ENCODE measurements at regions not wholly inside any gene's neighbourhood (a gene's known extent, or its start where the extent isn't known, plus 50 kb on each side); places are given as distances from the start of the nearest gene placed in this dataset.
A peak's percentile ranks its signal among the peaks of the same experiment; 100 is the strongest.
"Not testable (repeated sequence)": the region's sequence is repeated elsewhere in the genome, so short reads cannot be mapped to it uniquely, and the experiment has no call there.

DNA sequence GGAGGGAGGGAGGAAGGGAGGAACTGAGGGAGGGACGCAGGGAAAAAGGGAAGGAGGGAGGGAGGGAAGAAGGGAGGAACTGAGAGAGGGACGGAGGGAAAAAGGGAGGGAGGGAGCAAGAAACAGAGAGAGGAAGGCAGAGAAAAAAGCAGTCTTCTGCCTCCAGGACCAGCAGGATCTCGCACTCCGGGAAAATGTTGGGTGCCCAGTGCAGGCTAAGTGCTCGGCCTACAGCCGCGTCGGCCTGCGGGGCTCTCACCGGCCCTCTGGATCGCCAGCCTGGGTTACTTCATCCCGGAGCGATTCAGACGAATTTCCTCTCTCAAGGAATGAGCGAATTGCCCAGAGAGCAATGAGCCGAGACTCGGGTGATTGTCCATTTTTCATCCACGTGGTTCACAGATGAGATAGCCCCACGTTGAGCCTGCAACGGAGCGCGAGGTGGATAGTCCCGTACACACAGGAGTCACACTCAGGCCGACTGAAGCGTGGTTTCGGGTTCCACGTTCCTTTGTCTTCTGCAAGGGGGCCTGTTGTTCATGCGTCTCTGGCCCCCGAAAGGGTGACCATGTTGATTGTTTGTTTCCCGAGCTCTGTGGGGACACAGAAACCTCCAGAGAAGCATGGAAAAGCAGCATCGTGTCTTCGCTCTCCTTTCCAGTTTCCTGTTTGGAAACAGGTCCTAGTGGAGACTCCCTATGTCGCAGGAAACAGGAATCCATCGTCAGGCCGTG lies 1937.1 kb upstream of the DEFB115 start:
- not testable (repeated sequence) for DNase-seq

DNA sequence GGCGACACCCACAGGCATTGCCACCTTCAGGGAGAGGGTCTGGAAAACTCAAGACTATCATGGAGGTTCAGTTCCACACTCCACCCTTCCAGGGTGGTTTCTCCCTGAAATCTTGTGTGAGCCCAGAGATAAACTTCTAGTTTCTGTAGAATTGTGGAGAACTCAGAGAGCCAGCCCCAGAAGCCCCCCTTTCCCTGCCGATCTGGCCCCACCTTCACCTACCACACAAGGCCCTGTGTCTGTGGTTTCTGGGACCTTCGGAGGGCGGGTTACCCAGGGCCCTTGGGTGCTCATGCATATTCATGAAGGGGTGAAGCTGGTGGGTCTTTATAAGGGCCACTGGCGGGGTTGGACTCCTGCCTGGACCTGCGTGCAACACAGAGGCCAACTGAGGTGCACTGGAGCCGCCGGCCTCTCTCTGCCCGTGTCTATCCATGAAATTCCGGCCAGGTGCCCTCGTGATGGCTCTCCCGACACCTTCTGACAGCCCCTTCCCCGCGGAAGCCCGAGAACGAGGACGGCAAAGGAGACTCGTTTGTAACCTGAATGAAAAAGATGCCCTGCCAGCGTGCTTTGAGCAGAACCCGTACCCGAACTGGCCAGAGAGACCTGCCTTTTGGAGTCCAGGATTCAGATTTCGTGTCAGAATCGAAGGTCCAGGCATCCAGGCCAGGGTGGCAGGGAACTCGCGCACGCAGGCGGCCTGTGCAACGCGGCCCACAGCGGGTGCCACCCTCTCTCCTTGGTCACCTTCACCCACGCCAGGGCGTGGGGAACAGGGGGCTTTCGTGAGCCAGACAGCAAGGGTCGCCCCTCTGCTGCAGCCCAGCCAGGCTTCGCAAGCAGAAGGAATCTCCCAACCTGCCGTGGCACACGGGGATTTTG lies 1933.6 kb upstream of the DEFB115 start:
- DNase-seq, result not testable (repeated sequence)

GRCh38 chr20:29324516-29325303 lies 1932.8 kb upstream of the DEFB115 start:
- not testable (repeated sequence) for DNase-seq

DNA sequence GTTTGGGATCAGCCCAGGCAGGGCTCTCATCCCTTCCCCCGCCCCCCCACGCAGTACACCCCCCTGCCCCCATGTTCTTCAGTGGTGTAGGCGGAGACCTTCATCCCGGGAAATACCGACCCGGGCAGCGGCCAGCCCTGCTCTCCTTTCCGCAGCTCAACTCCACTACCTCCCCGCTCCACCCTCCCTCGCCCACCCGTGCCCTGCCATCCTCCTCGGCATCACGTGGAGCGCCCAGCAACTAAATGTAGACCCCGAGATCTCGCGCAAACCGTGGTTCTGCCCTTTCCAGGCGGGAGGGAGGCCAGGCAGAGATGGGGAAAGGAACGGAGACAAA lies 1932.2 kb upstream of the DEFB115 start:
- no peak for DNase-seq

- DNase-seq, result not testable (repeated sequence)
Measured at GRCh38 chr20:29325781-29326180, 1931.7 kb upstream of the DEFB115 start.

DNA sequence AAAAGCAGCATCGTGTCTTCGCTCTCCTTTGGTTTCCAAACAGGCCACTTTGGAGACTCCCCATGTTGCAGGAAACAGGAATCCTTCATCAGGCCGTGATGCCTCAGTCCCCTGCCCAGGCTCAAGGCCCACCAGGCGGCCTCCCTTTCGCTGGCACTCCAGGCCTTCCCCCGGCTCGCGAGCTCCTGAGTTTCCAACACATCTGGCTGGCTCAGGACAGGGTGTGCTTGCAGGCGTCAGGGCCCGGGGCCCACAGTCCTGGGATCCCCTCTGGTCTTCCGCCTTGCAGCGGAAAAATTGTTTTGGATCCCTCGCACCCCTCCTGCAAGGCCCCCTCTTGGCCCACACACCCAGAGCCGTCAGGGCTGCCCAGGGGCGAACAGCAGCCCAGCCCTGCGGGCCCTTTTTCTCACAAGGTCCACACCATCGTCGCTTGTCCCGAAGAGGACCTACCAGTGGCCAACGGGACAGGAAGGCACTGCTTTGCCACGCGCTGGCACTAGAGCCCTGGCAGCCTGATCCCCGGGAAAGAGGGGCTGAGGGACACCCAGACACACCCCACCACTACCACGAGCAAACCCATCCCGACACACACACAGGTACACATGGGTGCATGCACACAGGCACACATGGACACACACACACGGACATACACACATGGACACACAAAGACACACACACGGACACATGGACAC lies 1930.9 kb upstream of the DEFB115 start:
- DNase-seq, result no peak

GRCh38 chr20:29327600-29328420 lies 1929.7 kb upstream of the DEFB115 start:
- DNase-seq, result peak; percentile 29

- not testable (repeated sequence) for DNase-seq
Measured at GRCh38 chr20:29330429-29331115, 1926.9 kb upstream of the DEFB115 start.

GRCh38 chr20:29349836-29350235 lies 1907.6 kb upstream of the DEFB115 start:
- no peak for DNase-seq

DNA sequence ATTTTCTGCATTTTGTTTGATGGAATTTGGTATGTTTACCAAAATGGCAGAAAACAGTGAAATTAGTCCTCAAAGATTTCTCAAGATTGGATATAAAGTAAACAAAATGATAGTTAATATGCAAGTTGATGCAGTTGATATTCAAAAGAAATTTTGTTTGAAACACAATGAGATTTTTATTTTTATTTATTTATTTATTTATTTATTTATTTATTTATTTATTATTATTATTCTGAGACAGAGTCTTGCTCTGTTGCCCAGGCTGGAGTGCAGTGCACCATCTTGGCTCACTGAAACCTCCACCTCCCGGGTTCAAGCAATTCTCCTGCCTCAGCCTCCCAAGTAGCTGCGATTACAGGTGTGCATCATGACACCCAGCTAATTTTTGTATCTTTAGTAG lies 1881.5 kb upstream of the DEFB115 start:
- not testable (repeated sequence) for DNase-seq

GRCh38 chr20:29392853-29393252 lies 1864.6 kb upstream of the DEFB115 start:
- not testable (repeated sequence) for DNase-seq

DNA sequence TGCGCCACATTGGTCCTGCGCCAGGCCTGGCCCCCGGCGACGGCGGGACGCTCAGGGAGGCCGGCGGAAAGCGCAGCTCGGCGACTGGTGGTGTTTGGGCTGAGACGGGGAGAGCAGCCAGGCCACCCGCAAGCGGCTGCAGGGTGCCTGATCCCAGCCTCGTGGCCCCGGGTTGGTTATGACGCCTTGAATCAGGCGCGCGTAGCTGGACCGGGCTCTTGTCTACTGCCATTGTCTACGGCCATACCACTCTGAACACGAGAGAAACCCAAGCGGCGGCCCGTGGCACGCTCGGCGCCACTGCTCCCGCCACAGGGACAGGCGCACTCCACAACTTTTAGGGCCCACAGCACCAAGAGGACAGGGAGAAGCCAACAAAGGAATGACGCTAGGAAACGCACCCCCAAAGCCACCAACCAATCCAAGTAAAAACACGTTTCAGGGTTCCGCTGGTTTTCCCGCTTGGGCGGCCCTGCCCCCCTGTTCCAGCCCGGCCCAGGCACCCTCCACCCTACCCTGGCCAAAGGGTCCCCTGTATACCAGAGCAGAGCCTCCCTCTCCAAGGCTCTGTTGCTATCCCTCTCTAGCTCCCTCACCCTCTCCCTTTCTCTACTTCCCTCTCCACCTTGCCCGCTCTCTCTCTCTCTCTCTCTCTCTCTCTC lies 1849.3 kb upstream of the DEFB115 start:
- no peak for DNase-seq

DNA sequence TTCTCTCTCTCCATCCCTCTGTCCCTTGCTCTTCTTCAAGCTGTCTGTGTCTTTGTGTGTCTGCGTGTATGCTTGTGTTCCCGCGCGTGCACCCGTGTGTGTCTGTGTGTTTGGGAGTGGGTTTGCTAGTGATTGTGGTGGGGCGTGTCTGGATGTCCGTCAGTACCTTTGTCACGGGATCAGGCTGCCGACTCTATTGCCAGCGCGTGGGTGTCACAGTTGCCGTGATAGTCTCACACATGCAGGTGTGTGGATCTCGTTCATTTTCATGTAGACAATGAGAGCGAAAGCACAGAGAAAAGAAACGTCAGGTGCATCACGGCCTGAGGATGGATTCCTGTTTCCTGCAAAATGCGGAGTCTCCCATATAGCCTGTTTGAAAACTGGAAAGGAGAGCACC lies 1848.8 kb upstream of the DEFB115 start:
- DNase-seq, result not testable (repeated sequence)

DNA sequence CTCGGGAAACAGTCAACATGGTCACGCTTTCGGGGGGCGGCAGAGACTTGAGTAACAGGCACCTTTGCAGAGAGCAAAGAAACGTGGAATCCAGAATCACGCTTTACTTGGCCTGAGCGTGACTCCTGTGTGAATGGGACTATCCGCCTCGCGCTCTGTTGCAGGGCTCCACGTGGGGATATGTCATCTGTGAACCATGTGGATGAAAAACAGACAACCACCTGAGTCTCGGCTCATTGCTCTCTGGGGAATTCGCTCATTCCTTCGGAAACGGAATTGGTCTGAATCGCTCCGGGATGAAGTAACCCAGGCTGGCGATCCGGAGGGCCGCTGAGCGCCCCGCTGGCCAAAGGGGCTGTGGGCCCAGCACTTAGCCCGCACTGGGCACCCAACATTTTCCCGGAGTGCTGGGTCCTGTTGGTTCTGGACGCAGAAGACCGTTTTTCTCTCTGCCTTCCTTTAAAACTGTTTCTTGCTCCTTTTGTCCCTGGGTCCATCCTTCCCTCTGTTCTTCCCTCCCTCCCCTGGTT lies 1848.2 kb upstream of the DEFB115 start:
- not testable (repeated sequence) for DNase-seq

DNA sequence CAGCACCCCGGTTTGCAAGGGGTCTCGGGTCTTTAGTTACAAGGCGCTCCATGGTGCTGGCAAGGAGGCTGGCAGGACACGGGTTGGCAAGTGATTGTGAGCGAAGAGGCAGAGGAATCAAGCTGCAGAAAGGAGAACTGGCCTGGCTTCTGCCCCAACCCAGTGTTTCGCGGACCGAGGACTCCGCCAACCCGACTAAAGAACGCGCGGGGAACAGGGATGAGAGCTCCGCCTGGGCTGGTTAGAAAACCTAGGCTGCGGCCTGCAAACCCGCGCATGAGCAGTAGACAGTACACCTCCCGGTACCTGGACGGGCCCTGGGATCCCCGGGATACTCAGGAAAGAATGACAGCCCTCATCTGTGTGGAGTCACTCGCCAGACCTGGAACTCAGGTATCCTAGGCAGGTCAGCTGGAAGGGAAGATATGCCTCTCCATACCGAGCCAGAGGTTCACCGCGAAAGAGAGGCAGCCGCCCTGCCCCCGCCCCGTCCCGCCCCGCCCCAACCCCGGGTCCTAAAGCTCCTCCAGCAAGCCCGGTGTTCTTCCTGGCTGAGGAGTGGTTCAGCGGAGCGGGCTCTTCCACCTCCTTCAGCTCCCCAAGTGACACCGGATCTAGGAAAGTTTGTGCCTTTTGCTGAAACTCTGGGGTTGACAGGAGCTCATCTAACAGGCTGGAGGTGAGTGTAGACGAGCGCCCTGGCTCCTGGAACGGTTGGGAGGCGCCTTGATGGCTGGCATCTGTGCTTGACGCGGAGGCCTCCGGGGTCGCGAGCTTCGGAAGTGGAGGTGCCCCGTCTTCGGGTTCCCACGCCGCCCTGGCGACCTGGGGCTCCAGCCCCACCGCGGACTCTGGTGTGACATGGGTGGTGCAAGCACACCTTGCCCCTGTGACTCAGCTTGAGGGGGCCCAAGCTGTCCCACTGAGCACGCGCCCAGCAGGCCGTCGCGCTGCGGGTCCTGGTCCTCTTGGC lies 1847.3 kb upstream of the DEFB115 start:
- no peak for DNase-seq

DNA sequence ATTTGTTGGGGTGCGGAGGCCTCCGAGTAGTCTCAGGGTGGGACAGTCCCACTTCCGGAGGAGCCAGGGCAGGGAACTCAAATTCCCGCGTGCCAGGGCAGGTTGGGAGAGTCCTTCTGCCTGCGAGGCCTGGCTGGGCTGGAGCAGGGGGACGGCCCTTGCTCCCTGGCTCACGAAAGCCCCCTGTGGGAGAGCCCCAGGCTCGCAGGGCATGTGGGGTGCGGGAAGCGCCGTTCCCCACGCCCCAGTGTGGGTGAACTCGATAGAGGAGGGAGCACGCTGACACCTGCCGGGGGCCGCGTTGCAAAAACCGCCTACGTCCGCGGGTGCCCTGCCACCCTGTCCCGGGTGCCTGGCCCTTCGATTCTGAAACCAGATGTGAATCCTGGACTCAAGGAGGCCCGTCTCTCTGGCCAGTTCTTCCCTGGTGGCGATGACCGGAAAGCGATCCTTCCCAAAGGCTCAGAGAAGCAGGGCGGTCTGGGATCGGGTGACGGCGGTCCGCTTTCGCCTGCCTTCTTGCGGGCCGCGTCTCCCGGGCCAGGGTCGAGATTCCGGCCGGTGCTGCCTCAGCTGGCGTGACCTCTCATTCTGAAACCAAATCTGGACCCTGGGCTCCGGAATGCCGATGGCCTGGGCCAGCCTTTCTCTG lies 1846.5 kb upstream of the DEFB115 start:
- DNase-seq, result no peak

GRCh38 chr20:29411458-29411820 lies 1846.0 kb upstream of the DEFB115 start:
- not testable (repeated sequence) for DNase-seq

DNA sequence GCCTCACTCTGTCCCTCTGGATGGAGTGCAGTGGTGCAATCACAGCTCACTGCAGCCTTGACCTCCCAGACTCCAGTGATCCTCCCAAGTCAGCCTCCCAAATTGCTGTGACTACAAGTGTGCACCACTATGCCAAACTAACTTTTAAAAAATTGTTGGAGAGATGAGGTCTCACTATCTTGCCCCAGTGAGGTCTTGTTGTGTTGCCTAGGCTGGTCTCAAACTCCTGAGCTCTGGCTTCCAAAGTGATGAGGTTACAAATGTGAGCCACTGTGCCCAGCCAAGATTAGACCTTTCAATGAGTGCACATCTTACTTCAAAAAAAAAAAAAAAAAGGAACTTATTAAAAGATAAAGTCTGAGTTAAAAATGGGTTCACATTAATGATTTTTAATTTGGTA lies 1838.1 kb upstream of the DEFB115 start:
- no peak for DNase-seq

All from NCI-H2171 treated with DMSO at 0.1 percent for 48 hours (cell line).